ENCODE measurements at regions not wholly inside any gene's neighbourhood (a gene's known extent, or its start where the extent isn't known, plus 50 kb on each side); places are given as distances from the start of the nearest gene placed in this dataset.

DNA sequence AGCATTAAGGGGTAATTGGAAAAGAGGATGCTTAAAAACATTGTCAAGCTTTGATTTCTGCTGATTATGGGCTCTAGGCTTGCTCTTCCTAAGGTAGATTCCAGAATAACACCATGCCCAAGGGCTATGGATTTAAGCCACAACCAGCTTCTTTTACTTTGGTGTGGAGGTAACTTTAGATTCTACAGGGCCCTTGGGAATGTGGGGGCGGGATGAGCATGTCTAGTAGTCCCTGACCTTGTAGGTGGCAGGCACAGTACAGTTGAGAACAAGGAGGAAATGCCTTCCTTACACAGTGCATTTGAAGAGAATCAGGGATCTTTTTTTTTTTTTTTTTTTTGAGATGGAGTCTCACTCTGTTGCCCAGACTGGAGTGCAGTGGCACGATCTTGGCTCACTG lies 364.2 kb downstream of the NYAP2 start:
- no peaks in the 10 kb centered on the region for H4K20me1 ChIP-seq (ENCODE audit: insufficient read depth, low read length)
- ChIA-PET POLR2A (no interaction called here), CTCF (ENCODE audit: low intra/inter-chr PET ratio, low total read pairs) (no interaction called here)
- DNase-seq (ENCODE audit: low spot score) (no peak), FAIRE-seq (no peak), ATAC-seq (no peak)
- no peak overlapping the region for H3K4me3 ChIP-seq (replicated peaks in 1 of 3; ENCODE audit: insufficient read depth in 1 of 3, low read depth in 2 of 3, low read length in 3 of 3)
- no peaks in the 10 kb centered on the region for H3K4me1 ChIP-seq (ENCODE audit: insufficient read depth, low read length)
- no peaks in the 10 kb centered on the region for H3K27me3 ChIP-seq (ENCODE audit: control insufficient read depth in 1 of 2, insufficient read depth in 2 of 2, low read length in 2 of 2)
- in situ Hi-C loops (cut with HindIII; ENCODE audit: extremely low pct_ligation_motif_present, low pct_unique_long_range_greater_than_20kb) (no loop called here), intact Hi-C loops (cut with micrococcal nuclease; ENCODE audit: unreplicated experiment) (no loop called here)
- no peak overlapping the region for H3K9ac ChIP-seq (ENCODE audit: insufficient read depth, low read depth, low read length)
- H3K36me3 ChIP-seq (replicated peaks in 1 of 2; ENCODE audit: control insufficient read depth in 1 of 2, insufficient read depth in 2 of 2, low read length in 2 of 2): no peaks in the 10 kb centered on the region
- no peak overlapping the region for H2AFZ ChIP-seq (ENCODE audit: low read length)
- no peaks in the 10 kb centered on the region for H3K9me3 ChIP-seq (ENCODE audit: low read length)
- 9% methylated on average over 2 of the region's 2 CpGs for WGBS (ENCODE audit: low lambda C conversion rate)
- TF ChIP-seq ZNF577 (CRISPR knock-in tag; IDR thresholded peaks at IDR 0.05; ENCODE audit: borderline replicate concordance, low read depth) (no peak), ZNF333 (CRISPR knock-in tag; IDR thresholded peaks at IDR 0.05; ENCODE audit: borderline replicate concordance) (no peak), ZNF256 (CRISPR knock-in tag; conservative IDR thresholded peaks at IDR 0.05) (no peak), NR1H2 (CRISPR knock-in tag; IDR thresholded peaks at IDR 0.05; ENCODE audit: borderline replicate concordance, low read depth) (no peak)
- TF ChIP-seq, protein P1, sequence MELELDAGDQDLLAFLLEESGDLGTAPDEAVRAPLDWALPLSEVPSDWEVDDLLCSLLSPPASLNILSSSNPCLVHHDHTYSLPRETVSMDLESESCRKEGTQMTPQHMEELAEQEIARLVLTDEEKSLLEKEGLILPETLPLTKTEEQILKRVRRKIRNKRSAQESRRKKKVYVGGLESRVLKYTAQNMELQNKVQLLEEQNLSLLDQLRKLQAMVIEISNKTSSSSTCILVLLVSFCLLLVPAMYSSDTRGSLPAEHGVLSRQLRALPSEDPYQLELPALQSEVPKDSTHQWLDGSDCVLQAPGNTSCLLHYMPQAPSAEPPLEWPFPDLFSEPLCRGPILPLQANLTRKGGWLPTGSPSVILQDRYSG (CRISPR knock-in tag; IDR thresholded peaks at IDR 0.05): no peak
- H3K79me2 ChIP-seq (ENCODE audit: insufficient read depth, low read length): no peaks in the 10 kb centered on the region
- no peak overlapping the region for H3K4me2 ChIP-seq (ENCODE audit: low read depth, low read length)
- H3K27ac ChIP-seq (ENCODE audit: extremely low read length, insufficient read depth, low read length): no peak overlapping the region
- BruUV-seq (replicated peaks): no TSS peak

DNA sequence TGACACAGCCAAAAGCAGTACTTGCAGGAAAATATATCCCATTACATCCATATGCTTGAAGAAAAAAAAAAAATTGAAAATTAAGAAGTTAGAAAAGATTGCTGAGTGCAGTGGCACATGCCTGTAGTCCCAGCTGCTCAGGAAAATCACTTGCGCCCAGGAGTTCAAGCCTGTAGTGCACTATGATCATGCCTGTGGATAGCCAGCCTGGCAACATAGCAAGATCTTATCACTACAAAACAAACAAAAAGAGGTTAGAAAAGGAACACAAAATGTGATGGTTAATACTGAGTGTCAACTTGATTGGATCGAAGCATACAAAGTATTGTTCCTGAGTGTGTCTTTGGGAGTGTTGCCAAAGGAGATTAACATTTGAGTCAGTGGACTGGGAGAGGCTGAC lies 361.9 kb downstream of the NYAP2 start:
- WGBS (ENCODE audit: low lambda C conversion rate): 32% methylated on average over 2 of the region's 2 CpGs
- H3K27ac ChIP-seq (ENCODE audit: extremely low read length, insufficient read depth, low read length): no peak overlapping the region
- no peaks in the 10 kb centered on the region for H4K20me1 ChIP-seq (ENCODE audit: insufficient read depth, low read length)
- H3K27me3 ChIP-seq (ENCODE audit: control insufficient read depth in 1 of 2, insufficient read depth in 2 of 2, low read length in 2 of 2): no peaks in the 10 kb centered on the region
- CTCF ChIA-PET (ENCODE audit: low intra/inter-chr PET ratio, low total read pairs): no interaction called here
- H3K79me2 ChIP-seq (ENCODE audit: insufficient read depth, low read length): no peaks in the 10 kb centered on the region
- POLR2A ChIA-PET: no interaction called here
- no peaks in the 10 kb centered on the region for H3K4me1 ChIP-seq (ENCODE audit: insufficient read depth, low read length)
- no peak overlapping the region for H3K9ac ChIP-seq (ENCODE audit: insufficient read depth, low read depth, low read length)
- intact Hi-C loops (cut with micrococcal nuclease; ENCODE audit: unreplicated experiment) (no loop called here), in situ Hi-C loops (cut with HindIII; ENCODE audit: extremely low pct_ligation_motif_present, low pct_unique_long_range_greater_than_20kb) (no loop called here)
- H3K4me2 ChIP-seq (ENCODE audit: low read depth, low read length): no peak overlapping the region
- no peak overlapping the region for H3K4me3 ChIP-seq (replicated peaks in 1 of 3; ENCODE audit: insufficient read depth in 1 of 3, low read depth in 2 of 3, low read length in 3 of 3)
- no peak for DNase-seq (ENCODE audit: low spot score)
- FAIRE-seq: no peak
- no peak overlapping the region for H2AFZ ChIP-seq (ENCODE audit: low read length)
- BruUV-seq (replicated peaks): no TSS peak
- H3K36me3 ChIP-seq (replicated peaks in 1 of 2; ENCODE audit: control insufficient read depth in 1 of 2, insufficient read depth in 2 of 2, low read length in 2 of 2): no peaks in the 10 kb centered on the region
- ATAC-seq: no peak
- no peaks in the 10 kb centered on the region for H3K9me3 ChIP-seq (ENCODE audit: low read length)
- no peak for TF ChIP-seq TEAD2 (CRISPR knock-in tag; IDR thresholded peaks at IDR 0.05)
- no peak for TF ChIP-seq ZNF335 (CRISPR knock-in tag; IDR thresholded peaks at IDR 0.05)
- no peak for TF ChIP-seq SP140L (CRISPR knock-in tag; IDR thresholded peaks at IDR 0.05; ENCODE audit: borderline replicate concordance)
- TF ChIP-seq, protein P2, sequence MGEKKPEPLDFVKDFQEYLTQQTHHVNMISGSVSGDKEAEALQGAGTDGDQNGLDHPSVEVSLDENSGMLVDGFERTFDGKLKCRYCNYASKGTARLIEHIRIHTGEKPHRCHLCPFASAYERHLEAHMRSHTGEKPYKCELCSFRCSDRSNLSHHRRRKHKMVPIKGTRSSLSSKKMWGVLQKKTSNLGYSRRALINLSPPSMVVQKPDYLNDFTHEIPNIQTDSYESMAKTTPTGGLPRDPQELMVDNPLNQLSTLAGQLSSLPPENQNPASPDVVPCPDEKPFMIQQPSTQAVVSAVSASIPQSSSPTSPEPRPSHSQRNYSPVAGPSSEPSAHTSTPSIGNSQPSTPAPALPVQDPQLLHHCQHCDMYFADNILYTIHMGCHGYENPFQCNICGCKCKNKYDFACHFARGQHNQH (CRISPR knock-in tag; IDR thresholded peaks at IDR 0.05): no peak
- no peak for TF ChIP-seq ZNF331 (CRISPR knock-in tag; IDR thresholded peaks at IDR 0.05)
- no peak for TF ChIP-seq ZNF34 (CRISPR knock-in tag; IDR thresholded peaks at IDR 0.05; ENCODE audit: borderline replicate concordance)
- TF ChIP-seq, protein P3, sequence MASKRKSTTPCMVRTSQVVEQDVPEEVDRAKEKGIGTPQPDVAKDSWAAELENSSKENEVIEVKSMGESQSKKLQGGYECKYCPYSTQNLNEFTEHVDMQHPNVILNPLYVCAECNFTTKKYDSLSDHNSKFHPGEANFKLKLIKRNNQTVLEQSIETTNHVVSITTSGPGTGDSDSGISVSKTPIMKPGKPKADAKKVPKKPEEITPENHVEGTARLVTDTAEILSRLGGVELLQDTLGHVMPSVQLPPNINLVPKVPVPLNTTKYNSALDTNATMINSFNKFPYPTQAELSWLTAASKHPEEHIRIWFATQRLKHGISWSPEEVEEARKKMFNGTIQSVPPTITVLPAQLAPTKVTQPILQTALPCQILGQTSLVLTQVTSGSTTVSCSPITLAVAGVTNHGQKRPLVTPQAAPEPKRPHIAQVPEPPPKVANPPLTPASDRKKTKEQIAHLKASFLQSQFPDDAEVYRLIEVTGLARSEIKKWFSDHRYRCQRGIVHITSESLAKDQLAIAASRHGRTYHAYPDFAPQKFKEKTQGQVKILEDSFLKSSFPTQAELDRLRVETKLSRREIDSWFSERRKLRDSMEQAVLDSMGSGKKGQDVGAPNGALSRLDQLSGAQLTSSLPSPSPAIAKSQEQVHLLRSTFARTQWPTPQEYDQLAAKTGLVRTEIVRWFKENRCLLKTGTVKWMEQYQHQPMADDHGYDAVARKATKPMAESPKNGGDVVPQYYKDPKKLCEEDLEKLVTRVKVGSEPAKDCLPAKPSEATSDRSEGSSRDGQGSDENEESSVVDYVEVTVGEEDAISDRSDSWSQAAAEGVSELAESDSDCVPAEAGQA (IDR thresholded peaks at IDR 0.05; ENCODE audit: low read depth): no peak
- TF ChIP-seq, protein P3 (CRISPR knock-in tag; IDR thresholded peaks at IDR 0.05; ENCODE audit: borderline replicate concordance): no peak
